H9 (cell line): ENCODE measurements at regions not wholly inside any gene's neighbourhood (a gene's known extent, or its start where the extent isn't known, plus 50 kb on each side); places are given as distances from the start of the nearest gene placed in this dataset.

Experiments
- DNase-seq: peaks from one replicate; pipeline ENCODE4 v3.0.0-alpha.2; 2017
- H2AFZ ChIP-seq: one replicate; pipeline ENCODE4 v1.6.1; 2013; ENCODE audit warnings: mild to moderate bottlenecking, low read length, control low read depth, moderate library complexity
- H2AK5ac ChIP-seq: 2 replicates; pipeline ENCODE4 v1.6.1; 2013; ENCODE audit warnings: low read length, control low read depth, mixed read lengths; ENCODE audit not compliant: insufficient read length
- H2BK120ac ChIP-seq: one replicate; pipeline ENCODE4 v1.6.1; 2013; ENCODE audit warnings: low read depth, mild to moderate bottlenecking, low read length, control low read depth, inconsistent platforms; ENCODE audit not compliant: poor library complexity, severe bottlenecking
- H2BK12ac ChIP-seq: 2 replicates; pipeline ENCODE4 v1.6.1; 2013; ENCODE audit warnings: low read length, control low read depth, mixed read lengths, low read depth; ENCODE audit not compliant: insufficient read length
- H2BK15ac ChIP-seq: 2 replicates; pipeline ENCODE4 v1.6.1; 2013; ENCODE audit warnings: low read depth, low read length, control low read depth
- H2BK20ac ChIP-seq: one replicate; pipeline ENCODE4 v1.6.1; 2013; ENCODE audit warnings: low read depth, mild to moderate bottlenecking, low read length, control low read depth, inconsistent platforms; ENCODE audit not compliant: poor library complexity, severe bottlenecking
- H2BK5ac ChIP-seq: 2 replicates; pipeline ENCODE4 v1.6.1; 2013; ENCODE audit warnings: low read length, control low read depth, mixed read lengths; ENCODE audit not compliant: insufficient read length
- H3K14ac ChIP-seq: 2 replicates; pipeline ENCODE4 v1.6.1; 2013; ENCODE audit warnings: low read length, control low read depth; ENCODE audit not compliant: insufficient read depth
- H3K18ac ChIP-seq: 2 replicates; pipeline ENCODE4 v1.6.1; 2013; ENCODE audit warnings: low read depth, mild to moderate bottlenecking, mixed read lengths, low read length, control low read depth; ENCODE audit not compliant: insufficient read length
- H3K23ac ChIP-seq: 2 replicates; pipeline ENCODE4 v1.6.1; 2013; ENCODE audit warnings: low read length, control low read depth, mixed read lengths, low read depth; ENCODE audit not compliant: insufficient read length
- H3K23me2 ChIP-seq: 2 replicates; pipeline ENCODE4 v1.6.1; 2013; ENCODE audit warnings: low read depth, mild to moderate bottlenecking, mixed read lengths, low read length, control low read depth; ENCODE audit not compliant: insufficient read length, poor library complexity, severe bottlenecking
- H3K27ac ChIP-seq: 2 replicates; pipeline ENCODE4 v1.5.1; 2013; ENCODE audit warnings: low read length, control low read depth, mixed read lengths, low read depth; ENCODE audit not compliant: insufficient read length
- H3K27me3 ChIP-seq: 2 replicates; pipeline ENCODE4 v1.6.1; 2013; ENCODE audit warnings: low read length, control low read depth, inconsistent platforms; ENCODE audit not compliant: insufficient read depth
- H3K4ac ChIP-seq: 2 replicates; pipeline ENCODE4 v1.6.1; 2013; ENCODE audit warnings: low read depth, mild to moderate bottlenecking, control low read depth, inconsistent platforms, low read length, moderate library complexity
- H3K4me1 ChIP-seq: 2 replicates; pipeline ENCODE4 v1.6.1; 2013; ENCODE audit warnings: low read length, control low read depth, inconsistent platforms; ENCODE audit not compliant: insufficient read depth
- H3K4me2 ChIP-seq: 2 replicates; pipeline ENCODE4 v1.6.1; 2013; ENCODE audit warnings: low read length, control low read depth, mixed read lengths; ENCODE audit not compliant: insufficient read length, insufficient read depth
- H3K56ac ChIP-seq: 2 replicates; pipeline ENCODE4 v1.6.1; 2013; ENCODE audit warnings: low read depth, mild to moderate bottlenecking, mixed read lengths, low read length, control low read depth; ENCODE audit not compliant: insufficient read length
- H3K79me1 ChIP-seq: 2 replicates; pipeline ENCODE4 v1.6.1; 2013; ENCODE audit warnings: low read depth, mild to moderate bottlenecking, moderate library complexity, low read length, control low read depth, inconsistent platforms; ENCODE audit not compliant: insufficient read depth, poor library complexity, severe bottlenecking
- H3K79me2 ChIP-seq: 2 replicates; pipeline ENCODE4 v1.6.1; 2013; ENCODE audit warnings: low read length, control low read depth, inconsistent platforms; ENCODE audit not compliant: insufficient read depth
- H3K9ac ChIP-seq: 2 replicates; pipeline ENCODE4 v1.6.1; 2013; ENCODE audit warnings: low read length, control low read depth, mixed read lengths; ENCODE audit not compliant: insufficient read length; ENCODE audit errors: extremely low read depth
- H3K9me3 ChIP-seq: one replicate; pipeline ENCODE4 v1.6.1; 2013; ENCODE audit warnings: low read depth, low read length, inconsistent platforms; ENCODE audit not compliant: control insufficient read depth
- H3T11ph ChIP-seq: one replicate; pipeline ENCODE4 v1.6.1; 2013; ENCODE audit warnings: mild to moderate bottlenecking, low read length, control low read depth, inconsistent platforms
- H4K20me1 ChIP-seq: one replicate; pipeline ENCODE4 v1.6.1; 2013; ENCODE audit not compliant: control insufficient read depth, insufficient read length, insufficient read depth
- H4K5ac ChIP-seq: 2 replicates; pipeline ENCODE4 v1.6.1; 2013; ENCODE audit warnings: low read depth, mild to moderate bottlenecking, mixed read lengths, low read length, control low read depth; ENCODE audit not compliant: insufficient read length
- H4K8ac ChIP-seq: replicated peaks from 2 replicates; pipeline ENCODE4 v1.6.1; 2013; ENCODE audit warnings: low read length, control low read depth, mixed read lengths, low read depth; ENCODE audit not compliant: insufficient read length
- H4K91ac ChIP-seq: 2 replicates; pipeline ENCODE4 v1.6.1; 2013; ENCODE audit warnings: low read depth, mild to moderate bottlenecking, moderate library complexity, mixed read lengths, low read length, control low read depth; ENCODE audit not compliant: insufficient read length
- H3K27ac Mint-ChIP-seq, 3 experiments: 2 replicates in 2 of 3; 3 replicates in 1 of 3; pipeline ENCODE4 v1.8.0; 2020 to 2021; ENCODE audit warnings: mixed read lengths in 3 of 3, mild to moderate bottlenecking in 1 of 3, moderate library complexity in 1 of 3
- H3K27me3 Mint-ChIP-seq: 2 replicates; pipeline ENCODE4 v1.8.0; 2021; ENCODE audit warnings: low read depth, mild to moderate bottlenecking, moderate library complexity, mixed read lengths
- H3K36me3 Mint-ChIP-seq, 3 experiments: 2 replicates in 2 of 3; 3 replicates in 1 of 3; pipeline ENCODE4 v1.8.0; 2020 to 2021; ENCODE audit warnings: low read depth in 3 of 3, mixed read lengths in 3 of 3; ENCODE audit not compliant: insufficient read depth in 1 of 3
- H3K4me1 Mint-ChIP-seq, 2 experiments: 2 replicates each; pipeline ENCODE4 v1.8.0; 2020; ENCODE audit warnings: mixed read lengths in 2 of 2
- H3K4me3 Mint-ChIP-seq, 2 experiments: 2 replicates in 1 of 2; 3 replicates in 1 of 2; pipeline ENCODE4 v1.8.0; 2020 to 2021; ENCODE audit warnings: mild to moderate bottlenecking in 2 of 2, mixed read lengths in 2 of 2, moderate library complexity in 1 of 2
- H3K9me3 Mint-ChIP-seq, 2 experiments: 2 replicates in 1 of 2; 3 replicates in 1 of 2; pipeline ENCODE4 v1.8.0; 2020; ENCODE audit warnings: mild to moderate bottlenecking in 2 of 2, mixed read lengths in 2 of 2, moderate library complexity in 1 of 2
- WGBS: extraction: QIAGEN DNeasy Blood & Tissue Kit; methylation state at CpG from one replicate; pipeline ENCODE4 v1.1.7; 2013; ENCODE audit warnings: missing lambda C conversion rate, low lambda C conversion rate, mixed read lengths; ENCODE audit not compliant: insufficient read length; ENCODE audit errors: extremely low coverage; 5-methylcytosine and 5-hydroxymethylcytosine counted together
- TF ChIP-seq, protein P1 (sequence below): fragments of 200-600 bp; sonication (generic); conservative IDR thresholded peaks from 3 replicates; pipeline ENCODE4 v1.8.0; 2021; ENCODE audit warnings: antibody characterized with exemption, mild to moderate bottlenecking

DNA sequence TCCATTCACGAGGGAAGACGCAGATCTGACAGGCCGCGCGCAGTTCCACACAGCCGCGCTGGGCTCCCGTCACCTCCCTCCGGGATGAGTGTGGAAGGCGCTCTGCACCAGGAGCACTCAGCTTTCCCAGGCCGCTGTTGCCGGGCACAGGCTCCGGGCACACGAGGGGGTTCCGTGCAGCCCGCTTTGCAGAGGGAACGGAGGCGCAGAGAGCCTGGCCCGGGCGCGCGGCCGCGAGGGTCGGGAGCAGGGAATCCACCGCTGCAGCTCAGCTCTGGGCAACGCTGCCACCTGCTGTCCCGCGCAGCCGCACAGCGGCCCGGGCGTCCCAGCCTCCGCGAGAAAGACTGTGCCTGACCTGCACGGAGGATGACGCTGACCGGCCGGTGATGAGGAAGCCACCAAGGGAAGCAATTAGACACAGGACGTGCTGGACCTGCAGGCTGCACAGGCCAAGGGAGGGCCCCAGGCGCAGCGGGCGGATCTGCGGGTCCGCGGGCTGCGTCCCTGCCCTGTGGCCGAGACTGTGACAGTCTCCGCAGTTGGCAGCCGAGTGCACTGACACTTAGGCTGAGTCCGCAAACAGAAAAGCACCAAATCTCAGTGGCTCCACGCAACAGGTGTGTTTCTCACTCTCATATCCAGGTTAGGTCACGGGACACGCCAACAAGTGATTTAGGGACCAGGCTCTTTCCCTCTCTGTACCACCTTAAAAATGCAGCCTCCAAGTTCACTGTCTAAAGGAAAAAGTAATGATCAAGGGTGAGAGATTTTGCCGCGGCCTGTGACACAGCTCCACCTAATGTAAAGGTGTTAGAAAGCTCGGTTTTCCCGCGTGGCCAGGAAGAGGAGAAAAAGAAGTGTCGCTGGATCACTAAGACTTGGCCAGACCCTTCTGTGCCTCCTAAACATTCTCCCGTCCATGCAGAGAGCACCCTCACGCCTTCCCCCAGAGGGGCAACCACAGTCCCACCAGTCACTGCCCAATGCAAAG is 94.5 kb downstream of the SEC61G start:
- Histone ChIP-seq H3K79me1 (no peaks in the 10 kb centered on the region), H2AK5ac (no peak overlapping the region), H3K23ac (no peak overlapping the region), H3K56ac (no peak overlapping the region), H2BK15ac (no peak overlapping the region), H4K20me1 (no peaks in the 10 kb centered on the region), H3K23me2 (peaks cover 9% of the 10 kb centered on the region), H3K9ac (no peak overlapping the region), H2BK20ac (no peak overlapping the region), H4K8ac (no peak overlapping the region), H4K91ac (no peak overlapping the region), H3K27ac (no peak overlapping the region), H3T11ph (no peak overlapping the region), H3K4me1 (peaks cover 7% of the 10 kb centered on the region; the same call in 1 of the 2 replicates), H4K5ac (no peak overlapping the region), H3K14ac (no peak overlapping the region), H2BK120ac (no peak overlapping the region), H3K18ac (no peak overlapping the region), H2BK5ac (no peak overlapping the region), H3K4ac (no peak overlapping the region), H2AFZ (no peak overlapping the region), H3K9me3 (no peaks in the 10 kb centered on the region), H2BK12ac (no peak overlapping the region), H3K4me2 (peak overlapping the region; percentile 67), H3K27me3 (peaks cover 2% of the 10 kb centered on the region; the same call in 1 of the 2 replicates), H3K79me2 (no peaks in the 10 kb centered on the region)
- Mint-ChIP-seq H3K27ac (no peak overlapping the region), H3K27me3 (peaks cover 50% of the 10 kb centered on the region), H3K4me3 (peak overlapping the region; percentile 73 to 76), H3K9me3 (peaks cover 15 to 28% of the 10 kb centered on the region in 2 experiments), H3K4me1 (peaks cover 29 to 32% of the 10 kb centered on the region in 2 experiments), H3K36me3 (peaks cover 2 to 26% (median 4%) of the 10 kb centered on the region in 3 experiments; a peak in 5 of 7 replicates)
- DNase-seq, result peak; percentile 86
- no CpG with 5 or more reads among the region's 62 CpGs for WGBS
- TF ChIP-seq, protein P1, sequence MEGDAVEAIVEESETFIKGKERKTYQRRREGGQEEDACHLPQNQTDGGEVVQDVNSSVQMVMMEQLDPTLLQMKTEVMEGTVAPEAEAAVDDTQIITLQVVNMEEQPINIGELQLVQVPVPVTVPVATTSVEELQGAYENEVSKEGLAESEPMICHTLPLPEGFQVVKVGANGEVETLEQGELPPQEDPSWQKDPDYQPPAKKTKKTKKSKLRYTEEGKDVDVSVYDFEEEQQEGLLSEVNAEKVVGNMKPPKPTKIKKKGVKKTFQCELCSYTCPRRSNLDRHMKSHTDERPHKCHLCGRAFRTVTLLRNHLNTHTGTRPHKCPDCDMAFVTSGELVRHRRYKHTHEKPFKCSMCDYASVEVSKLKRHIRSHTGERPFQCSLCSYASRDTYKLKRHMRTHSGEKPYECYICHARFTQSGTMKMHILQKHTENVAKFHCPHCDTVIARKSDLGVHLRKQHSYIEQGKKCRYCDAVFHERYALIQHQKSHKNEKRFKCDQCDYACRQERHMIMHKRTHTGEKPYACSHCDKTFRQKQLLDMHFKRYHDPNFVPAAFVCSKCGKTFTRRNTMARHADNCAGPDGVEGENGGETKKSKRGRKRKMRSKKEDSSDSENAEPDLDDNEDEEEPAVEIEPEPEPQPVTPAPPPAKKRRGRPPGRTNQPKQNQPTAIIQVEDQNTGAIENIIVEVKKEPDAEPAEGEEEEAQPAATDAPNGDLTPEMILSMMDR, result peak; percentile 59
